HepG2 (cell line): ENCODE measurements at regions not wholly inside any gene's neighbourhood (a gene's known extent, or its start where the extent isn't known, plus 50 kb on each side); places are given as distances from the start of the nearest gene placed in this dataset.

ENCODE experiments used
- HDAC6 ChIP-seq: fragments of 200-600 bp; sonication (generic); IDR thresholded peaks from 2 replicates; pipeline ENCODE4 v1.7.0; 2017; ENCODE audit warnings: mild to moderate bottlenecking, antibody characterized with exemption, low read length, low read depth
- HMGXB4 ChIP-seq, 2 experiments: sonication (generic) in 1 of 2; formaldehyde crosslinking in 1 of 2; IDR thresholded peaks; 2 replicates each; pipeline versions ENCODE4 v1.4.0 to v1.6.1; 2018 to 2020; ENCODE audit warnings: missing genetic modification reagents in 2 of 2, borderline replicate concordance in 1 of 2, low read depth in 1 of 2, mild to moderate bottlenecking in 1 of 2, missing biosample characterization in 1 of 2
- JUND ChIP-seq: sonication (generic); formaldehyde crosslinking; IDR thresholded peaks from 2 replicates; pipeline ENCODE4 v1.8.0; 2022; ENCODE audit warnings: mild to moderate bottlenecking, missing genetic modification reagents
- ZNF280D ChIP-seq: sonication (generic); formaldehyde crosslinking; IDR thresholded peaks from 2 replicates; pipeline ENCODE4 v1.5.1; 2020; ENCODE audit warnings: mild to moderate bottlenecking, missing genetic modification reagents
- ZNF660 ChIP-seq: sonication (generic); formaldehyde crosslinking; IDR thresholded peaks from 2 replicates; pipeline ENCODE4 v1.5.1; 2020; ENCODE audit warnings: mild to moderate bottlenecking, low read depth, missing genetic modification reagents, borderline replicate concordance

DNA sequence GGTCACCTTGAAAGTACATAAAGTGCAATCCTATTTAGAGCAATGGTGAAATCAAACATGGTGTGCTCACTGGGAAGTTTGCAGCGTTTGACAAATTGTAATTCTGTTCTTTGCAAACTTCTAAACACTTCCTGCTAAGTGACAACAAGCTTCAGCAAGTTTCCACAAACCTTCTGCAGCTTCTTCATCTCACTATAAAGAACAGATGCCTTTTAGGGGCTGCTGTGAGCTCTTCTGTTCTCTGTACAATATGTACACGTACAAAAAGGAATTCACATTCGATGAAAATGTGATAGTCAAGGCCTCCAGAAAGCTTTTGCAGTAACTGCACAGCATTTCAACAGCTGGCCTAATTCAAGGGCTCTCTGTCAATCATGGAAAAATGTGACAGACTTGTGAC, 543.1 kb downstream of the CETN3 start:
- TF ChIP-seq JUND (CRISPR knock-in tag) (no peak), ZNF280D (CRISPR knock-in tag) (no peak), HMGXB4 (CRISPR knock-in tag; IDR thresholded peaks at IDR 0.05; ENCODE audit: borderline replicate concordance in 1 of 2, low read depth in 1 of 2) (no peak), HDAC6 (no peak), ZNF660 (CRISPR knock-in tag) (no peak)
